ENCODE measurements at regions not wholly inside any gene's neighbourhood (a gene's known extent, or its start where the extent isn't known, plus 50 kb on each side); places are given as distances from the start of the nearest gene placed in this dataset.
"Not testable (repeated sequence)": the region's sequence is repeated elsewhere in the genome, so short reads cannot be mapped to it uniquely, and the experiment has no call there.

GRCh38 chr3:152692326-152692725, 142.6 kb upstream of the P2RY1 start:
- TF ChIP-seq CTCF (IDR thresholded peaks at IDR 0.05; ENCODE audit: poor library complexity); EZH2 (IDR thresholded peaks at IDR 0.05; ENCODE audit: borderline replicate concordance); EZH2phosphoT487 (IDR thresholded peaks at IDR 0.05; ENCODE audit: low read depth, severe bottlenecking, unreplicated experiment): not testable (repeated sequence)

Data from hepatocyte (in vitro differentiated cells).